HG03520 (cell line): ENCODE measurements at regions not wholly inside any gene's neighbourhood (a gene's known extent, or its start where the extent isn't known, plus 50 kb on each side); places are given as distances from the start of the nearest gene placed in this dataset.

ENCODE experiments used
- ATAC-seq: cut with Tn5 transposase; IDR thresholded peaks from one replicate; pipeline ENCODE4 v1.9.1; 2021; ENCODE audit warnings: mild to moderate bottlenecking, moderate library complexity; ENCODE audit not compliant: unreplicated experiment

GRCh38 chr3:55343486-55344357 lies 143.4 kb downstream of the WNT5A start:
- ATAC-seq = no peak

GRCh38 chr3:55341502-55342031 lies 145.5 kb downstream of the WNT5A start:
- ATAC-seq = no peak

GRCh38 chr3:55339819-55340218 lies 147.3 kb downstream of the WNT5A start:
- ATAC-seq = no peak

- no peak for ATAC-seq
Measured at GRCh38 chr3:55339390-55339789, 147.7 kb downstream of the WNT5A start.

GRCh38 chr3:55337641-55338180 lies 149.4 kb downstream of the WNT5A start:
- no peak for ATAC-seq

- no peak for ATAC-seq
Measured at GRCh38 chr3:55333923-55334322, 153.2 kb downstream of the WNT5A start.

GRCh38 chr3:55333046-55333445 lies 154.1 kb downstream of the WNT5A start:
- ATAC-seq = no peak

GRCh38 chr3:55332176-55332575 lies 154.9 kb downstream of the WNT5A start:
- no peak for ATAC-seq

- ATAC-seq = no peak
Measured at GRCh38 chr3:55331524-55331923, 155.6 kb downstream of the WNT5A start.

GRCh38 chr3:55330756-55331155 lies 156.3 kb downstream of the WNT5A start:
- ATAC-seq = no peak

GRCh38 chr3:55330355-55330754 lies 156.8 kb downstream of the WNT5A start:
- ATAC-seq = no peak

- ATAC-seq = no peak
Measured at GRCh38 chr3:55329849-55330248, 157.3 kb downstream of the WNT5A start.

- ATAC-seq = no peak
Measured at GRCh38 chr3:55327131-55327920, 159.8 kb downstream of the WNT5A start.

- ATAC-seq = no peak
Measured at GRCh38 chr3:55322638-55323037, 164.5 kb downstream of the WNT5A start.

- no peak for ATAC-seq
Measured at GRCh38 chr3:55320928-55321327, 166.2 kb downstream of the WNT5A start.

- no peak for ATAC-seq
Measured at GRCh38 chr3:55315396-55315795, 171.7 kb downstream of the WNT5A start.

- ATAC-seq = no peak
Measured at GRCh38 chr3:55313666-55314065, 173.4 kb downstream of the WNT5A start.

- no peak for ATAC-seq
Measured at GRCh38 chr3:55309336-55309735, 177.8 kb downstream of the WNT5A start.

GRCh38 chr3:55307622-55308021 lies 179.5 kb downstream of the WNT5A start:
- no peak for ATAC-seq

- no peak for ATAC-seq
Measured at GRCh38 chr3:55305696-55306485, 181.2 kb downstream of the WNT5A start.

- ATAC-seq = no peak
Measured at GRCh38 chr3:55300701-55301100, 186.4 kb downstream of the WNT5A start.
